ENCODE measurements at regions not wholly inside any gene's neighbourhood (a gene's known extent, or its start where the extent isn't known, plus 50 kb on each side); places are given as distances from the start of the nearest gene placed in this dataset.

DNA sequence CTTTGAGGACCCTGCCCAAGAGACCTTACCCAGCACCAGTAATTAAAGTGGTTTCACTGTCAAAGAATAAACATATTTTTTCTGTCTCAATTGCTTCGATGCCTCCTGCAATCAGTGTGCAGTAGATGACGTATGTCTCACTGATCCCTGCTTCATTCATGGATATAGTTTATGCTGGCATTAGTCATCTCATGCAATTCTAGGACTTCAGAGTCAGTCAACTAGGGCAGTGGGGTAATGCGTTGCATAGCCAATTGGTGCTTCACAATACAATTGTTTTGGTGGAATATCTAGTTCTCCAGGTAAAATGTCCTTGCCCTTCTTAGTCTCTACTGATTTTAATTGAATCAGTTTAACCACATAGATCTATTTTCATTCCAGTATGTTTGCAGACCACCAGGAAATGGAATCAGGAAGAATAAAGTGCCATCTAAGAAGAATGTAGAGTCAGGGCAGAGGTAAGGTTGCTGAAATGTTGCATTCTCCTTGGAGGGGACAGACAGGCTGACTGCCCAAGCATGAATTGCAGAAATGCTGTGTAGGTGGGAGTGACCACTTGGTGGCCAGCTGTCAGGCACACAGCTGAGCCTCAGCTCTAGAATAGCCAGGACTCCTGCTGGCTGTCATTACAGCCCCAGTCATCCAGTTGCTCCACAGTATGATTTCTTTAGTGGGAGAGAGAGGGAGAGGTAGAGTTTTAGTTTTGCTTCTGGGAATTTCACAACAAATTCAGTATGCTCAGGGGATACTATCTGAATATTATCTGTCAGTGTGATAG is 73.5 kb upstream of the MEGF10 start:
- no peak for TF ChIP-seq POLR2A (IDR thresholded peaks at IDR 0.05)
- TF ChIP-seq, protein P1, sequence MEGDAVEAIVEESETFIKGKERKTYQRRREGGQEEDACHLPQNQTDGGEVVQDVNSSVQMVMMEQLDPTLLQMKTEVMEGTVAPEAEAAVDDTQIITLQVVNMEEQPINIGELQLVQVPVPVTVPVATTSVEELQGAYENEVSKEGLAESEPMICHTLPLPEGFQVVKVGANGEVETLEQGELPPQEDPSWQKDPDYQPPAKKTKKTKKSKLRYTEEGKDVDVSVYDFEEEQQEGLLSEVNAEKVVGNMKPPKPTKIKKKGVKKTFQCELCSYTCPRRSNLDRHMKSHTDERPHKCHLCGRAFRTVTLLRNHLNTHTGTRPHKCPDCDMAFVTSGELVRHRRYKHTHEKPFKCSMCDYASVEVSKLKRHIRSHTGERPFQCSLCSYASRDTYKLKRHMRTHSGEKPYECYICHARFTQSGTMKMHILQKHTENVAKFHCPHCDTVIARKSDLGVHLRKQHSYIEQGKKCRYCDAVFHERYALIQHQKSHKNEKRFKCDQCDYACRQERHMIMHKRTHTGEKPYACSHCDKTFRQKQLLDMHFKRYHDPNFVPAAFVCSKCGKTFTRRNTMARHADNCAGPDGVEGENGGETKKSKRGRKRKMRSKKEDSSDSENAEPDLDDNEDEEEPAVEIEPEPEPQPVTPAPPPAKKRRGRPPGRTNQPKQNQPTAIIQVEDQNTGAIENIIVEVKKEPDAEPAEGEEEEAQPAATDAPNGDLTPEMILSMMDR (IDR thresholded peaks at IDR 0.05 in 8 of 11, conservative IDR thresholded peaks at IDR 0.05 in 3 of 11), result no peak
